ENCODE measurements at regions not wholly inside any gene's neighbourhood (a gene's known extent, or its start where the extent isn't known, plus 50 kb on each side); places are given as distances from the start of the nearest gene placed in this dataset.

- Histone ChIP-seq H3K4me3 (no peak overlapping the region), H3K9me2 (ENCODE audit: insufficient read depth) (no peaks in the 10 kb centered on the region), H3F3A (replicated peaks; ENCODE audit: low read depth) (no peaks in the 10 kb centered on the region), H3K36me3 (ENCODE audit: insufficient read depth) (no peaks in the 10 kb centered on the region), H4K20me1 (replicated peaks; ENCODE audit: insufficient read depth) (no peaks in the 10 kb centered on the region), H2AFZ (no peak overlapping the region), H3K4me1 (ENCODE audit: insufficient read depth) (peaks cover 21% of the 10 kb centered on the region), H3K4me2 (no peak overlapping the region), H3K27me3 (ENCODE audit: insufficient read depth) (no peaks in the 10 kb centered on the region), H3K79me2 (replicated peaks; ENCODE audit: insufficient read depth) (no peaks in the 10 kb centered on the region), H3K27ac (ENCODE audit: low read depth) (no peak overlapping the region)
- peak; percentile 39; the same call in 2 of the 3 replicates for ATAC-seq
- H3K9me3 Mint-ChIP-seq, result no peaks in the 10 kb centered on the region
- no peak for DNase-seq (ENCODE audit: low spot score)
- no peaks in the 10 kb centered on the region for H3K27me3 Mint-ChIP-seq (ENCODE audit: insufficient read depth, low read depth, poor library complexity)
- no peaks in the 10 kb centered on the region for H3K36me3 Mint-ChIP-seq (ENCODE audit: low read depth)
- H3K4me1 Mint-ChIP-seq, result peaks cover 19% of the 10 kb centered on the region; the same call in 2 of the 3 replicates
- TF ChIP-seq STAT1 (IDR thresholded peaks at IDR 0.05; ENCODE audit: unreplicated experiment), result no peak
- TF ChIP-seq ZNF331 (CRISPR knock-in tag; IDR thresholded peaks at IDR 0.05; ENCODE audit: low read depth), result no peak
- no peak for TF ChIP-seq ZNF462 (CRISPR knock-in tag; IDR thresholded peaks at IDR 0.05)
- TF ChIP-seq NANOG (IDR thresholded peaks at IDR 0.05; ENCODE audit: borderline replicate concordance), result no peak
- TF ChIP-seq, protein P1, sequence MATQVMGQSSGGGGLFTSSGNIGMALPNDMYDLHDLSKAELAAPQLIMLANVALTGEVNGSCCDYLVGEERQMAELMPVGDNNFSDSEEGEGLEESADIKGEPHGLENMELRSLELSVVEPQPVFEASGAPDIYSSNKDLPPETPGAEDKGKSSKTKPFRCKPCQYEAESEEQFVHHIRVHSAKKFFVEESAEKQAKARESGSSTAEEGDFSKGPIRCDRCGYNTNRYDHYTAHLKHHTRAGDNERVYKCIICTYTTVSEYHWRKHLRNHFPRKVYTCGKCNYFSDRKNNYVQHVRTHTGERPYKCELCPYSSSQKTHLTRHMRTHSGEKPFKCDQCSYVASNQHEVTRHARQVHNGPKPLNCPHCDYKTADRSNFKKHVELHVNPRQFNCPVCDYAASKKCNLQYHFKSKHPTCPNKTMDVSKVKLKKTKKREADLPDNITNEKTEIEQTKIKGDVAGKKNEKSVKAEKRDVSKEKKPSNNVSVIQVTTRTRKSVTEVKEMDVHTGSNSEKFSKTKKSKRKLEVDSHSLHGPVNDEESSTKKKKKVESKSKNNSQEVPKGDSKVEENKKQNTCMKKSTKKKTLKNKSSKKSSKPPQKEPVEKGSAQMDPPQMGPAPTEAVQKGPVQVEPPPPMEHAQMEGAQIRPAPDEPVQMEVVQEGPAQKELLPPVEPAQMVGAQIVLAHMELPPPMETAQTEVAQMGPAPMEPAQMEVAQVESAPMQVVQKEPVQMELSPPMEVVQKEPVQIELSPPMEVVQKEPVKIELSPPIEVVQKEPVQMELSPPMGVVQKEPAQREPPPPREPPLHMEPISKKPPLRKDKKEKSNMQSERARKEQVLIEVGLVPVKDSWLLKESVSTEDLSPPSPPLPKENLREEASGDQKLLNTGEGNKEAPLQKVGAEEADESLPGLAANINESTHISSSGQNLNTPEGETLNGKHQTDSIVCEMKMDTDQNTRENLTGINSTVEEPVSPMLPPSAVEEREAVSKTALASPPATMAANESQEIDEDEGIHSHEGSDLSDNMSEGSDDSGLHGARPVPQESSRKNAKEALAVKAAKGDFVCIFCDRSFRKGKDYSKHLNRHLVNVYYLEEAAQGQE (IDR thresholded peaks at IDR 0.05; ENCODE audit: unreplicated experiment), result no peak
- TF ChIP-seq ETS1 (IDR thresholded peaks at IDR 0.05), result no peak
- TF ChIP-seq CREB1 (CRISPR knock-in tag; IDR thresholded peaks at IDR 0.05; ENCODE audit: low read depth), result no peak
- H3K4me3 Mint-ChIP-seq, result no peak overlapping the region
- H3K27ac Mint-ChIP-seq, result no peak overlapping the region
These were observed 1048.5 kb upstream of the PABPC4L start for GRCh38 chr4:135250040-135250439.
